SU-DHL-6 (cell line): ENCODE measurements at regions not wholly inside any gene's neighbourhood (a gene's known extent, or its start where the extent isn't known, plus 50 kb on each side); places are given as distances from the start of the nearest gene placed in this dataset.

Source experiments
- H2AFZ ChIP-seq: fragments of 200-600 bp; sonication (generic); 2 replicates; pipeline ENCODE4 v1.6.1; 2014; ENCODE audit warnings: low read depth, mild to moderate bottlenecking, moderate library complexity, mixed read lengths, antibody characterized with exemption, low read length; ENCODE audit not compliant: severe bottlenecking
- H3F3A ChIP-seq: fragments of 200-600 bp; shearing (Covaris generic); 2 replicates; pipeline ENCODE4 v1.6.0; 2016; ENCODE audit warnings: antibody characterized with exemption, mild to moderate bottlenecking; ENCODE audit not compliant: insufficient read depth
- H3K27ac ChIP-seq: fragments of 200-600 bp; sonication (generic); 2 replicates; pipeline ENCODE4 v1.5.1; 2016; ENCODE audit warnings: low read depth, mild to moderate bottlenecking, low read length, moderate library complexity, mixed read lengths
- H3K27me3 ChIP-seq: fragments of 200-600 bp; sonication (generic), shearing (Covaris generic); 2 replicates; pipeline ENCODE4 v1.6.0; 2014; ENCODE audit warnings: mild to moderate bottlenecking, low read length
- H3K36me3 ChIP-seq: fragments of 200-600 bp; sonication (generic); 2 replicates; pipeline ENCODE4 v1.6.1; 2014; ENCODE audit warnings: mild to moderate bottlenecking, low read length, mixed read lengths
- H3K4me2 ChIP-seq: fragments of 300-600, 200-600 bp; shearing (Covaris generic), sonication (generic); 2 replicates; pipeline ENCODE4 v1.6.0; 2014; ENCODE audit warnings: low read length, low read depth, mild to moderate bottlenecking; ENCODE audit not compliant: poor library complexity, severe bottlenecking
- H3K4me3 ChIP-seq: fragments of 200-600 bp; sonication (generic); 2 replicates; pipeline ENCODE4 v1.5.1; 2014; ENCODE audit warnings: antibody characterized with exemption, low read length, mild to moderate bottlenecking, mixed read lengths; ENCODE audit not compliant: insufficient read depth, poor library complexity, severe bottlenecking
- H3K79me2 ChIP-seq: fragments of 200-600 bp; sonication (generic); 2 replicates; pipeline ENCODE4 v1.6.1; 2014; ENCODE audit warnings: mild to moderate bottlenecking, low read length, moderate library complexity; ENCODE audit not compliant: insufficient read depth
- H3K9ac ChIP-seq: fragments of 200-600 bp; sonication (generic); 2 replicates; pipeline ENCODE4 v1.7.0; 2014; ENCODE audit warnings: mild to moderate bottlenecking, low read length
- H3K9me2 ChIP-seq: fragments of 200-600 bp; sonication (generic); replicated peaks from 2 replicates; pipeline ENCODE4 v1.6.1; 2014; ENCODE audit warnings: low read length; ENCODE audit not compliant: insufficient read depth
- H3K9me3 ChIP-seq: fragments of 200-600 bp; sonication (generic); 2 replicates; pipeline ENCODE4 v1.6.1; 2014; ENCODE audit warnings: low read length, mixed read lengths; ENCODE audit not compliant: insufficient read depth
- H4K20me1 ChIP-seq: fragments of 200-600 bp; sonication (generic); 2 replicates; pipeline ENCODE4 v1.6.1; 2014; ENCODE audit warnings: low read depth, mild to moderate bottlenecking, antibody characterized with exemption, low read length, moderate library complexity, mixed read lengths
- CTCF ChIP-seq: fragments of 200-600 bp; sonication (generic); IDR thresholded peaks from one replicate; pipeline ENCODE4 v1.5.1; 2017; ENCODE audit warnings: antibody characterized with exemption, mild to moderate bottlenecking, low read length, moderate library complexity; ENCODE audit not compliant: insufficient read depth, poor library complexity, severe bottlenecking
- EZH2phosphoT487 ChIP-seq: fragments of 200-600 bp; sonication (generic), shearing (Covaris generic); conservative IDR thresholded peaks from 2 replicates; pipeline ENCODE4 v1.6.1; 2018; ENCODE audit warnings: mild to moderate bottlenecking, antibody characterized with exemption, low read length, moderate library complexity, mixed read lengths

DNA sequence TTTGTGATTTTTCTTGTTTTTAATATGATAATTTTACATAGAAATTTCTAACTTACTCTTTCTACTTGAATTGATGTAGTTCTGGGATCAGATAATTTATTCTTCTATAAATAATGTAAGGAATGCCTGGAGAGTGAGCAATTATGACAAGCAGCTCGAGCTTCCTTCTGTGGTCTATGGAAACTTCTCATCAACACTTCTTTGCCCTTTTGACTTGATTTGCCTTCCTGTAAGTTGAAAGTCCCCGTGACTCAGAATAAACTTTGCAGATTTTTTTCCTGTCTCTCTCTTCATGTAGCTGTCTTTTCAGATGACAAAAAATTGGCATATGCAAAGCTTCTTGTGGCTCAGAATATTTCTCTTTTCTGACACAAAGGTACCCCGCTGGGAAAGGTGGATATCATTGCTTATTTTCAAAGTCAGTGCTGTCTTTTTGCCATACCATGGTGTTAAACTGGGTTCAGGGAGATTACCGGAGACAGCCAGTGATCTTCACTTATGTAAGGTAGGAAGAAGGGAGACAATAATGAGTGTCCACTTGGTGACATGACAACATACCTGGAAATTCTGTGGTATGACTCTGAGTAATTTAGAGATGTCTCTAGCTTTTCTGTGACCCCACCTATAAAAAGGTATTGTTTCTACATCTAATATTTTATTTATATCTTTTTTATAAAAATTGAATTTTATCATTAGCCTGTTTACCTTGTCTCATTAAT lies 278.6 kb upstream of the GNPDA2 start:
- no peak overlapping the region for H3K9ac ChIP-seq
- H3K27ac ChIP-seq, result no peak overlapping the region
- no peaks in the 10 kb centered on the region for H3K27me3 ChIP-seq
- TF ChIP-seq CTCF, result no peak
- TF ChIP-seq EZH2phosphoT487, result no peak
- H3K36me3 ChIP-seq, result no peaks in the 10 kb centered on the region
- H3K9me2 ChIP-seq, result no peaks in the 10 kb centered on the region
- no peaks in the 10 kb centered on the region for H3K9me3 ChIP-seq
- no peaks in the 10 kb centered on the region for H4K20me1 ChIP-seq
- no peaks in the 10 kb centered on the region for H3K79me2 ChIP-seq
- no peak overlapping the region for H3K4me3 ChIP-seq
- H2AFZ ChIP-seq, result no peak overlapping the region
- H3K4me2 ChIP-seq, result no peak overlapping the region
- no peaks in the 10 kb centered on the region for H3F3A ChIP-seq

GRCh38 chr4:45004326-45004725 lies 278.0 kb upstream of the GNPDA2 start:
- Histone ChIP-seq H3K9me2 (no peaks in the 10 kb centered on the region), H3F3A (no peaks in the 10 kb centered on the region), H3K9ac (no peak overlapping the region), H3K79me2 (no peaks in the 10 kb centered on the region), H2AFZ (no peak overlapping the region), H3K27me3 (no peaks in the 10 kb centered on the region), H4K20me1 (no peaks in the 10 kb centered on the region), H3K4me3 (no peak overlapping the region), H3K36me3 (no peaks in the 10 kb centered on the region), H3K9me3 (no peaks in the 10 kb centered on the region), H3K4me2 (no peak overlapping the region), H3K27ac (no peak overlapping the region)
- no peak for TF ChIP-seq CTCF
- TF ChIP-seq EZH2phosphoT487, result no peak

DNA sequence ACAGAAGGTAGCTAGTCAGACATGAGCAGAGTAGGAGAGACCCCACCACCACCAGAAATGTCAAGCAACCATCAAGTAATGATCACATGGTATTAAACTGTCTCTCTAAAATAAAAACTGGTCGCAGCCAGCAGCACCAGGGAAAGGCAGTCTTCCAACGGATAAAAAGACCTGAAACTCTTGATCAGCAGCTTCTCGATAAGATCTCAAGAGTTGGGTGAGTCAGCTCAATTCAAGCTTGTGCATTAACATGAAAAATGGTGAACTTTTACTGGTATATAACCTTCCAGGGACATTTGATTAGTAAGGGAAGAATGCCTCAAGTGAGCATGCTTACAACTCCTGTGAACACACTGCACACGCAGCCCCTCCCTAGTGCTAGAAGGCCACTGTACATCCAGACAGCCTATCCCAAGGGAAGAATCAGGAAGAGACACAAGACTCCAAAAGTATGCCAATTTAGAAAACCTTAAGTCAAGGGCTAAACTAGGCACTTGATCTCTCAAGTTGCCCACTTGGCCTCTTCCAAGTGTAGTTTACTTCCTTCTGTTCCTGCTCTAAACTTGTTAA lies 270.0 kb upstream of the GNPDA2 start:
- Histone ChIP-seq H2AFZ (no peak overlapping the region), H3K4me2 (no peak overlapping the region), H3F3A (no peaks in the 10 kb centered on the region), H3K79me2 (no peaks in the 10 kb centered on the region), H3K4me3 (no peak overlapping the region), H3K9ac (no peak overlapping the region), H3K27me3 (no peaks in the 10 kb centered on the region), H3K36me3 (no peaks in the 10 kb centered on the region), H4K20me1 (no peaks in the 10 kb centered on the region), H3K9me3 (no peaks in the 10 kb centered on the region), H3K27ac (no peak overlapping the region), H3K9me2 (no peaks in the 10 kb centered on the region)
- no peak for TF ChIP-seq EZH2phosphoT487
- no peak for TF ChIP-seq CTCF
